IPS-15b (cell line): ENCODE measurements at regions not wholly inside any gene's neighbourhood (a gene's known extent, or its start where the extent isn't known, plus 50 kb on each side); places are given as distances from the start of the nearest gene placed in this dataset.
"Not testable (repeated sequence)": the region's sequence is repeated elsewhere in the genome, so short reads cannot be mapped to it uniquely, and the experiment has no call there.

ENCODE experiments used
- H3K27me3 ChIP-seq: one replicate; pipeline ENCODE4 v1.6.1; 2013; ENCODE audit warnings: low read length; ENCODE audit not compliant: control insufficient read depth, insufficient read depth
- H3K36me3 ChIP-seq: one replicate; pipeline ENCODE4 v1.6.1; 2013; ENCODE audit warnings: low read length; ENCODE audit not compliant: control insufficient read depth, insufficient read depth
- H3K4me1 ChIP-seq: one replicate; pipeline ENCODE4 v1.6.1; 2013; ENCODE audit warnings: mild to moderate bottlenecking, low read length; ENCODE audit not compliant: control insufficient read depth, insufficient read depth
- H3K4me3 ChIP-seq: one replicate; pipeline ENCODE4 v1.5.1; 2013; ENCODE audit warnings: low read depth, low read length
- H3K9ac ChIP-seq: one replicate; pipeline ENCODE4 v1.6.1; 2013; ENCODE audit warnings: low read depth, mild to moderate bottlenecking, low read length
- H3K9me3 ChIP-seq: one replicate; pipeline ENCODE4 v1.6.1; 2013; ENCODE audit warnings: mild to moderate bottlenecking, low read length; ENCODE audit not compliant: control insufficient read depth, insufficient read depth

DNA sequence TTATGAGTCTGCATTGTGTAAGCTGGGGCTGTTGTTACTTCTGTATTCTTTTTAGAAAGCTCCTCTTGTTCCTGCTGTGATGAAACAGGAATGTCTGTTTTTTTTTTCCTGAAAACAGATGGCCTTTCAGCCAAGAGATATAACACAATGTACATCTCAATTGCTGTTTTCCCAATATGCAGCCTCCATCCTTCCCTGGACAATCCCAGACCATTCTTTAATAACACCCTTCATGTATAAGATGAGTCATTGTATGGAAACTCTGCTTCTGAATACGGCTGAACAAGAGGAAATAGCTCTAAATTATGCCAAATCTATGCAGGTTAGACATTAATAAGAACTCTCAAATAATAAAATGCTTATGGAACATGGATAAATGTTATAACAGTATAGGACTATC is 60.2 kb upstream of the LRRC4C start:
- Histone ChIP-seq H3K9ac (no peak overlapping the region), H3K36me3 (no peaks in the 10 kb centered on the region), H3K9me3 (no peaks in the 10 kb centered on the region), H3K27me3 (no peaks in the 10 kb centered on the region), H3K4me3 (no peak overlapping the region), H3K4me1 (peaks cover 9% of the 10 kb centered on the region)

DNA sequence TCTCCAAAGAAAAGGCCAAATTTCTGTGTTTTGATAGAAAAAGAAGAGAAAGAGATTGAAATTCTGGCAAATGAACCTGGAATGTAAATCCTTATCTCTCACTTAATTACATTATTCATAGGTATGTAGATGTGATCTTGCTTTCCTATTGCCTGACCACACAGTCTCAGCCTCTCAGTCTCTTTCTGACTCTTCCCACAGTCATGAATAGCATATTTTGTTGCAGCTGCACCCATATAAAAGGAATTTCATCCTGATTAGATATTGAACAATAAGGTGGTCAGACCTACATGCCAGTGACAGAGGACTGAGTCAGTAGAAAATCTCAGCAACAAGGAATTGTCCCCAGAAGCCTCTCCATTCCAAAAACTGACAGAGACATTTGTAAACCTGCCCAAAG is 62.9 kb upstream of the LRRC4C start:
- no peaks in the 10 kb centered on the region for H3K27me3 ChIP-seq
- no peak overlapping the region for H3K9ac ChIP-seq
- no peaks in the 10 kb centered on the region for H3K36me3 ChIP-seq
- no peaks in the 10 kb centered on the region for H3K9me3 ChIP-seq
- no peak overlapping the region for H3K4me3 ChIP-seq
- H3K4me1 ChIP-seq, result peaks cover 9% of the 10 kb centered on the region

DNA sequence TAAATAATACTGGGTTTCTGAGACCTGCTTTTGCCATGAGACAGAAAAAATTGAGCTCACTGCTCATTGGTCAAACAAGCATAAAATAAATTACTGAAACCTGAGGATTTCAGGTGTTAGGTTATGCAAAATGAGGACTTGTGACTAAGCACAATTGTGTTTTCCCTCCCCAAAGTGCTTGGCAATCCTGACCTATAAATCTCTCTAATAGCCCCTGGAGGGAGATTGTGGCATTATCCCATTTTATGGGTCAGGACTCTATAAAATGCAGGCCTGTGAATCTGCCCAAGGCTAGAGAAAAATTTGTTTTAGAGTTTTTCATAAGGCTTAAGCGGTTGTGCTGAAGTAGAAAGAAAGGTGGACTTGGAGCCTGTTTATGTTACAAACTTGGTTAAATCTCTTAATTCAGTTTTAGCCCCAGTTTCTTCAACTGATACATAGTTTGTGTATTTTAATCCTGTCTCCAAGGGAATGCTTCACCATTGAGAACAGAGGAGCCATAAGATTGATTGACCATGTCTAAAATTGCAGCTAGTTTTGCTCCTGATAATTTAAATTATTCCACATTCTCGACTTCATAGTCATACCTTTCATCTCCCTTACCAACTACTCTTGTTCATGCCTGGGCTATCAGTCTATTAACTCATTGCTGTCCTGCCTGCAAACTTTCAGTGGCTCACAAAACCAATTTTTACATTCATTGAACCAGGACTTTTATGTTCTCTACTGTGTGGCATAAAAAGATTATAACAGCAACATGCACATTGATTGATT is 63.6 kb upstream of the LRRC4C start:
- Histone ChIP-seq H3K9ac (no peak overlapping the region), H3K9me3 (no peaks in the 10 kb centered on the region), H3K36me3 (no peaks in the 10 kb centered on the region), H3K27me3 (no peaks in the 10 kb centered on the region), H3K4me3 (no peak overlapping the region), H3K4me1 (peaks cover 9% of the 10 kb centered on the region)

DNA sequence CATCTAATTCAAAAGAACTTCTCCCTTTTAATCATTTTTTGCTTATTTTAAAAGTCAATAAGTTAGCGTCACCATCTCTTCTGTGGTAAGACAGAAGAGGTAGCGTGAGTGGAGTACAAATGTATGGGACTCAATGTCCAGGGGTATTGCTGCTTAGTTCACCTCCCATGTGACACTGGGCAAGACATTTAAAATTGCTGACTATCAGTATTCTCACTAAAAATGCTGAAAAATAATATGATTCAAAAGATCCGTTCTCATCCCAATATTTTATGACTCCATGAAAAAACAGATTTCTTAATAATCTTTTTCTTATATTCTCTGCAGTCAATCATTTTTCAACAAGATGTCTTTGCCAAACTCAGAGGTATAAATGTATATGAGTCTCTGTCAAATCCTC is 68.1 kb upstream of the LRRC4C start:
- H3K9ac ChIP-seq, result no peak overlapping the region
- H3K36me3 ChIP-seq, result no peaks in the 10 kb centered on the region
- no peak overlapping the region for H3K4me3 ChIP-seq
- H3K9me3 ChIP-seq, result no peaks in the 10 kb centered on the region
- H3K27me3 ChIP-seq, result no peaks in the 10 kb centered on the region
- H3K4me1 ChIP-seq, result peaks cover 5% of the 10 kb centered on the region

DNA sequence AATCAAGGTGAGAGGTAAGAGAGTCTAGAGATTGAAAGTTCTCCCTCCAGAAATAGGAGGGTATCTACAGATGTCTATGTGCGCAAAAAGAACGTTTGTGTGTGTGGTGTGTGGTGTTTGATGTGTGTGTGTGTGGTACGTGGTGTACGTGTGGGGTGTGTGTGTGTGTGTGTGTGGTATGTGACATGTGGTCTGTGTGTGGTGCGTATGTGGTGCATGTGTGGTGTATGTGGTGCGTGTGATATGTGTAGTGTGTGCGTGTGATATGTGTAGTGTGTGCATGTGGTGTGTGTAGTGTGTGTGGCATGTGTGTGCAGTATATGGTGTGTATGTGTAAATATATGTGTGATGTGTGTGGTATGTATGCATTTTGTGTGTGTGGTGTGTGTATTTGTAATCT is 73.0 kb upstream of the LRRC4C start:
- H3K4me3 ChIP-seq, result no peak overlapping the region
- H3K9me3 ChIP-seq, result no peaks in the 10 kb centered on the region
- H3K4me1 ChIP-seq, result peaks cover 3% of the 10 kb centered on the region
- H3K9ac ChIP-seq, result no peak overlapping the region
- no peaks in the 10 kb centered on the region for H3K27me3 ChIP-seq
- H3K36me3 ChIP-seq, result no peaks in the 10 kb centered on the region

DNA sequence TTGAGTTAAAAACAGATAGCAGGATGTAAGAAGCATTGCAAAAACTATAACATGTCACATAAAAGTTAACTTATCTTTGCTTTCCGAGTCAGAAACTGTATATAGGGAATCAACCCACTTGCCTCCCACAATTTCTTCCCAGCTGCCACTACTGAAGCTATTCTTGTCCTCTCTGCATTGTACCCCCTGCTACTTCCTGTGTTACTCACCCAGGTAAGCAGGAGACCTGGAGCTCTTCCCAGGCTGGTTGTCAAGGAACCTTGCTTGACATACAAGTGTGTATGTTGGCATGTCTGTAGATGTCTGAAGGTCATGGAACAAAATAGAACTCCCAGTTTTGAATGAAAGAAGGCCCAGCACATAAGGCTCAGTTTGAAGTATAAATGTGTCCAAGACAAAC is 74.3 kb upstream of the LRRC4C start:
- H3K27me3 ChIP-seq, result no peaks in the 10 kb centered on the region
- no peak overlapping the region for H3K9ac ChIP-seq
- no peaks in the 10 kb centered on the region for H3K36me3 ChIP-seq
- peaks cover 3% of the 10 kb centered on the region for H3K4me1 ChIP-seq
- H3K4me3 ChIP-seq, result no peak overlapping the region
- H3K9me3 ChIP-seq, result no peaks in the 10 kb centered on the region

DNA sequence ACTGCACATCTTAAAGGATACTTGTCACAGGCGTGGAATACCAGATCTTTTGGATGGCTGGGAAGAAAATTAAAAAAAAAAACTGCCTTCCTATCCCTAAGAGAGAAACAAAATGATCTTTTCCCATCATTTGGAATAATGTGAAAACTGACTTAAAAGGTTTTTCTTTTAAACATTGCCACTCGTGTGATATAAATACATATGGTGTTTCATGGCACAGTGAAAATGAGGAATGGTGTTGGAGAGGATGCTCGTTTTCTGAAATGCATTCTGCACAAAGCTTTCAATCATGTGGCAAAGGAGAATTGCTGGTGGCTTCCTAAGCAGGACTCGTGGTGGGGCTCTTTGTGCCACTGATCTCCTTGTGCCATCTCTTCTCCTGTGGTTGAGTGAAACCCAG is 74.9 kb upstream of the LRRC4C start:
- H3K4me1 ChIP-seq, result peaks cover 3% of the 10 kb centered on the region
- no peak overlapping the region for H3K4me3 ChIP-seq
- no peak overlapping the region for H3K9ac ChIP-seq
- no peaks in the 10 kb centered on the region for H3K9me3 ChIP-seq
- H3K27me3 ChIP-seq, result no peaks in the 10 kb centered on the region
- no peaks in the 10 kb centered on the region for H3K36me3 ChIP-seq

DNA sequence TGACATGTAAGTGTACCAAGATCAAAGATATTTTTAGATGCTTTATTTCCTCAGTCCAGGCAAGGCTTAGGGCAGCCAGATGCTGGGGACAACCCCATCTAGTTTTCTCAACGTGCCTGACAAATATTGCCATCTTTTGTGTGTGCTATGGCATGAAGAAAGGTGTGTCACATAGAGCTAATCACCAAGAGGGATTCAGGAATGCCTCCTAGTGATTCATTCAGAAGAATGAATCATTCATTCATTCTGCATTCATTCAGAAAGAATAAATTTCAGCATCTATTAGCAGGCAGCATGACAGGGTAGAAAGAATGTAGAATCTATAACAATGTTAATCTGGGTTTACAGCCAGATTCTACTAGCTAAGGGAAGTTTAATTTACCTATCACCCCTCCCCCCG is 75.4 kb upstream of the LRRC4C start:
- H3K4me1 ChIP-seq, result peaks cover 3% of the 10 kb centered on the region
- no peaks in the 10 kb centered on the region for H3K27me3 ChIP-seq
- H3K4me3 ChIP-seq, result no peak overlapping the region
- no peaks in the 10 kb centered on the region for H3K9me3 ChIP-seq
- no peaks in the 10 kb centered on the region for H3K36me3 ChIP-seq
- no peak overlapping the region for H3K9ac ChIP-seq

DNA sequence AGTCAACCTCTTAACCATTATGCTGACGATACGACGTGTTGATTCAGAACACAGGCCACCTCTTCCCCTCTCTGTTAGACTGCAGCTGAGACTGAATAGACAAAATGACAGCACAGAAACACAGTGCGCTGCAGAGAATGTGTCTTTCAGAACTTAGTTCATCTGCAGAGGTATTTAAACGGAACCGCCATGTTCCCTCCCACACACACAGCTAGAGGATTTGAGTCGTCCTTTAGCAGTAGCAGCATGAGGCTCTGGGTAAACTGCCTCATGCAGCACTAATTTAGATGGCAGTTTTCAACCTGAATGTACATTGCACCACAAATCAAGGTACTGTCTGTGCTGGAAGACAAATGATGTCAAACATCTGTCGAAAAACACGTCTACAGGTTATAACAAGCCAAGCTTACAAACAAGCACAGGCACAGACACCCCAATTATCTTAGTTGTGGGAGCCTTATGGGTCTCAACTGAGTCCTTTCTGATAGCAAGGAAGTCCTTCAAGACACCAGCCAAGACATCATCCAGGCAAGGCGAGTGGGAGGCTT is 76.6 kb upstream of the LRRC4C start:
- Histone ChIP-seq H3K9ac (no peak overlapping the region), H3K36me3 (no peaks in the 10 kb centered on the region), H3K4me3 (no peak overlapping the region), H3K27me3 (no peaks in the 10 kb centered on the region), H3K9me3 (no peaks in the 10 kb centered on the region), H3K4me1 (peaks cover 3% of the 10 kb centered on the region)

DNA sequence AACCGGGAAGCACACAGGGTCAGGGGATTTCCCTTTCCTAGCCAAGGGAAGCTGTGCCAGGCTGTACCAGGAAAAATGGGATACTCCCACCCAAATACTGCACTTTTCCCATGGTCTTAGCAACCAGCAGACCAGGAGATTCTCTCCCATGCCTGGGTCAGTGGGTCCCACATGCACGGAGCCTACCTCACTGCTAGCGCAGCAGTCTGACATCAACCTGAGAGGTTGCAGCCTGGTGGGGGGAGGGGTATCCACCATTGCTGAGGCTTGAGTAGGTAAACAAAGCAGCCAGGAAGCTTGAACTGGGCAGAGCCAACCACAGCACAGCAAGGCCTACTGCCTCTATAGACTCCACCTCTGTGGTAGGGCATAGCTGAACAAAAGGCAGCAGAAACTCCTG is 85.5 kb upstream of the LRRC4C start:
- H3K9me3 ChIP-seq, H3K9ac ChIP-seq, H3K36me3 ChIP-seq, H3K4me3 ChIP-seq, H3K4me1 ChIP-seq, H3K27me3 ChIP-seq: not testable (repeated sequence)

DNA sequence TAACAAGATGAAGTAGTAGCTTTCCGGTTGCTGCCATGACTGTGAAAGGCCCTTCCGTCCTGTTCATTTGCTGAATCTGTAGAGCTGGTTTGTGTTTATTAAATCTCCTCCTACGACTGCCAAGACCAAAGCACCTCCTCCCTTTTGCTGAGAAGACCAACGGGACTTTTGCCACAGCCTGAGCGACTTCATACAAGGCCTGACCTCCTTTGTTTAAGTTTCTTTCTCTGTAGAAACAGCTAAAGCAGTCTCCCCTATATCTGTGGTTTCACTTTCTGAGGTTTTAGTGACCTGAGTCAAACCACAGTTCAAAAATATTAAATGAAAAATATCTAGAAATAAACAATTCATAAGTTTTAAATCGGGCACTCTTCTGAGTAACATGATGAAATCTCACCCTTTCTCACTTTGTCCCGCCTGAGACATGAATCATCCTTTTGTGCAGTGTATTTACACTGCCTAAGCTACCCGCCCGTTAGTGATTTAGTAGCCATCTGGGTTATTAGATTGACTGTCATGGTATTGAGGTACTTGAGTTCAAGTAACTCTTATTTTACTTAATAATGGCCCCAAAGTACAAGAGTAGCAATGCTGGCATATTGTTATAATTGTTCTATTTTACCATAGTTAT is 119.1 kb upstream of the LRRC4C start:
- no peak overlapping the region for H3K9ac ChIP-seq
- H3K4me1 ChIP-seq, result no peaks in the 10 kb centered on the region
- H3K27me3 ChIP-seq, result no peaks in the 10 kb centered on the region
- H3K9me3 ChIP-seq, result no peaks in the 10 kb centered on the region
- H3K36me3 ChIP-seq, result no peaks in the 10 kb centered on the region
- no peak overlapping the region for H3K4me3 ChIP-seq

DNA sequence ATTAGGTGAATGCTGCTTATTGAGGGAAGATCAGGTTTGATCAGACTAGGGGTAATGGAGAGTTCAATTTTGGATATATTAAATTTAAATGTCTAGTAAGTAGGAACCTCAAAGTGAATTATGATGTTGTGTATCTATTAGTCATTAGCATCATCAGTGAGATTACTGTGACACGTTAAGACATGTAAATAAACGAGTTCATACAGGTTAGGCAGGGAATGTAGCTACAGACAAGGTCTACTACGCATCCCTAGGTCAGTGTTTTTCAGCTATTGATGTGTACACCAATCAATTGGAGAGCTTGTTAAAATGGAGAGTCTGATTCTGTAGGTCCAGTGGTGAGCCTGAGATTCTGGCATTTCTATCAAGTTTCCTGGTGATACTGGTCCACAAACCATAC is 120.1 kb upstream of the LRRC4C start:
- no peaks in the 10 kb centered on the region for H3K4me1 ChIP-seq
- no peaks in the 10 kb centered on the region for H3K27me3 ChIP-seq
- H3K36me3 ChIP-seq, result no peaks in the 10 kb centered on the region
- no peak overlapping the region for H3K4me3 ChIP-seq
- no peaks in the 10 kb centered on the region for H3K9me3 ChIP-seq
- no peak overlapping the region for H3K9ac ChIP-seq
